Tibial nerve (tissue), 4 donors: ENCODE measurements at regions not wholly inside any gene's neighbourhood (a gene's known extent, or its start where the extent isn't known, plus 50 kb on each side); places are given as distances from the start of the nearest gene placed in this dataset.

Experiments
- CTCF ChIP-seq, 5 experiments: fragments of 200-600 bp in 3 of 5; fragments of 450-650 bp in 2 of 5; sonication (generic) in 3 of 5; IDR thresholded peaks; one replicate each; pipeline ENCODE4 v1.5.1; 2016 to 2019; ENCODE audit warnings: antibody characterized with exemption in 5 of 5, mild to moderate bottlenecking in 3 of 5, moderate library complexity in 2 of 5
- EP300 ChIP-seq, 2 donors: sonication (generic); formaldehyde crosslinking; IDR thresholded peaks; one replicate each; pipeline ENCODE4 v1.6.1; 2017; ENCODE audit warnings: antibody characterized with exemption in 2 of 2, mild to moderate bottlenecking in 1 of 2

GRCh38 chr21:36542312-36543101 lies 62.6 kb upstream of the CLDN14 start:
- TF ChIP-seq EP300 (IDR thresholded peaks at IDR 0.05) (no peak), CTCF (IDR thresholded peaks at IDR 0.05) (no peak)
